ENCODE measurements at regions not wholly inside any gene's neighbourhood (a gene's known extent, or its start where the extent isn't known, plus 50 kb on each side); places are given as distances from the start of the nearest gene placed in this dataset.

GRCh38 chr4:149975172-149975571 lies 103.1 kb upstream of the DCLK2 start:
- in situ Hi-C loops (cut with MboI; ENCODE audit: low pct_unique_long_range_greater_than_20kb, low sequenced_read_pairs): loop anchor here (25.0 kb wide), 1 partner anchor 887 kb away; no protein-coding TSS in a partner anchor
- no peak for DNase-seq

GRCh38 chr4:149980121-149980682 lies 98.0 kb upstream of the DCLK2 start:
- in situ Hi-C loops (cut with MboI; ENCODE audit: low pct_unique_long_range_greater_than_20kb, low sequenced_read_pairs): loop anchor here (25.0 kb wide), 1 partner anchor 882 kb away; no protein-coding TSS in a partner anchor
- no peak for DNase-seq

GRCh38 chr4:149980941-149981340 lies 97.3 kb upstream of the DCLK2 start:
- in situ Hi-C loops (cut with MboI; ENCODE audit: low pct_unique_long_range_greater_than_20kb, low sequenced_read_pairs): loop anchor here (25.0 kb wide), 1 partner anchor 881 kb away; no protein-coding TSS in a partner anchor

GRCh38 chr4:149983401-149983800 lies 94.8 kb upstream of the DCLK2 start:
- no peak for DNase-seq
- in situ Hi-C loops (cut with MboI; ENCODE audit: low pct_unique_long_range_greater_than_20kb, low sequenced_read_pairs): loop anchor here (25.0 kb wide), 1 partner anchor 879 kb away; no protein-coding TSS in a partner anchor

More at GRCh38 chr4:149980941-149981340, 97.3 kb upstream of the DCLK2 start:
- DNase-seq: peak; percentile 54

- no peak for DNase-seq
- in situ Hi-C loops (cut with MboI; ENCODE audit: low pct_unique_long_range_greater_than_20kb, low sequenced_read_pairs): loop anchor here (25.0 kb wide), 1 partner anchor 878 kb away; no protein-coding TSS in a partner anchor
Measured at GRCh38 chr4:149983931-149984330, 94.3 kb upstream of the DCLK2 start.

GRCh38 chr4:149985981-149986380 lies 92.3 kb upstream of the DCLK2 start:
- DNase-seq: no peak
- in situ Hi-C loops (cut with MboI; ENCODE audit: low pct_unique_long_range_greater_than_20kb, low sequenced_read_pairs): loop anchor here (25.0 kb wide), 1 partner anchor 876 kb away; no protein-coding TSS in a partner anchor

- no peak for DNase-seq
- in situ Hi-C loops (cut with MboI; ENCODE audit: low pct_unique_long_range_greater_than_20kb, low sequenced_read_pairs): loop anchor here (25.0 kb wide), 1 partner anchor 875 kb away; no protein-coding TSS in a partner anchor
Measured at GRCh38 chr4:149986917-149987316, 91.3 kb upstream of the DCLK2 start.

- in situ Hi-C loops (cut with MboI; ENCODE audit: low pct_unique_long_range_greater_than_20kb, low sequenced_read_pairs): loop anchor here (25.0 kb wide), 1 partner anchor 875 kb away; no protein-coding TSS in a partner anchor
- DNase-seq: no peak
Measured at GRCh38 chr4:149987330-149988086, 90.7 kb upstream of the DCLK2 start.

GRCh38 chr4:149988087-149988410 lies 90.2 kb upstream of the DCLK2 start:
- in situ Hi-C loops (cut with MboI; ENCODE audit: low pct_unique_long_range_greater_than_20kb, low sequenced_read_pairs): loop anchor here (25.0 kb wide), 1 partner anchor 874 kb away; no protein-coding TSS in a partner anchor
- DNase-seq: no peak

- DNase-seq: no peak
- in situ Hi-C loops (cut with MboI; ENCODE audit: low pct_unique_long_range_greater_than_20kb, low sequenced_read_pairs): loop anchor here (25.0 kb wide), 1 partner anchor 869 kb away; no protein-coding TSS in a partner anchor
Measured at GRCh38 chr4:149993030-149993429, 85.2 kb upstream of the DCLK2 start.

GRCh38 chr4:149995134-149995756 lies 83.0 kb upstream of the DCLK2 start:
- in situ Hi-C loops (cut with MboI; ENCODE audit: low pct_unique_long_range_greater_than_20kb, low sequenced_read_pairs): loop anchor here (25.0 kb wide), 1 partner anchor 867 kb away; no protein-coding TSS in a partner anchor
- DNase-seq: no peak

- peak; percentile 21 for DNase-seq
- in situ Hi-C loops (cut with MboI; ENCODE audit: low pct_unique_long_range_greater_than_20kb, low sequenced_read_pairs): loop anchor here (25.0 kb wide), 1 partner anchor 864 kb away; no protein-coding TSS in a partner anchor
Measured at GRCh38 chr4:149997881-149998421, 80.3 kb upstream of the DCLK2 start.

- peak; percentile 17 for DNase-seq
- in situ Hi-C loops (cut with MboI; ENCODE audit: low pct_unique_long_range_greater_than_20kb, low sequenced_read_pairs): loop anchor here (25.0 kb wide), 1 partner anchor 863 kb away; no protein-coding TSS in a partner anchor
Measured at GRCh38 chr4:149999485-150000074, 78.7 kb upstream of the DCLK2 start.

- DNase-seq: no peak
- in situ Hi-C loops (cut with MboI; ENCODE audit: low pct_unique_long_range_greater_than_20kb, low sequenced_read_pairs): no loop called here
Measured at GRCh38 chr4:150001815-150002214, 76.4 kb upstream of the DCLK2 start.

- in situ Hi-C loops (cut with MboI; ENCODE audit: low pct_unique_long_range_greater_than_20kb, low sequenced_read_pairs): no loop called here
- no peak for DNase-seq
Measured at GRCh38 chr4:150002561-150002960, 75.7 kb upstream of the DCLK2 start.

GRCh38 chr4:150004481-150004880 lies 73.8 kb upstream of the DCLK2 start:
- no peak for DNase-seq
- in situ Hi-C loops (cut with MboI; ENCODE audit: low pct_unique_long_range_greater_than_20kb, low sequenced_read_pairs): no loop called here

- DNase-seq: no peak
- in situ Hi-C loops (cut with MboI; ENCODE audit: low pct_unique_long_range_greater_than_20kb, low sequenced_read_pairs): no loop called here
Measured at GRCh38 chr4:150005537-150005936, 72.7 kb upstream of the DCLK2 start.

GRCh38 chr4:150006197-150006596 lies 72.0 kb upstream of the DCLK2 start:
- in situ Hi-C loops (cut with MboI; ENCODE audit: low pct_unique_long_range_greater_than_20kb, low sequenced_read_pairs): no loop called here
- DNase-seq: no peak

GRCh38 chr4:150007512-150007911 lies 70.7 kb upstream of the DCLK2 start:
- DNase-seq: no peak
- in situ Hi-C loops (cut with MboI; ENCODE audit: low pct_unique_long_range_greater_than_20kb, low sequenced_read_pairs): no loop called here
